IMR-90 (cell line): ENCODE measurements at regions not wholly inside any gene's neighbourhood (a gene's known extent, or its start where the extent isn't known, plus 50 kb on each side); places are given as distances from the start of the nearest gene placed in this dataset.

Experiments used
- ATAC-seq: fragments of 200-7000 bp; cut with Tn5 transposase; 2 replicates; pipeline ENCODE4 v1.9.1; 2020; ENCODE audit warnings: low read depth, mild to moderate bottlenecking, moderate library complexity
- BruUV-seq: library from RNA; stranded (reverse); fragments of 400-500 nt; replicated peaks from 2 replicates; lab custom pipeline; 2021; lab: Mats Ljungman, UMichigan
- CTCF ChIA-PET: fragments of 300-600 bp; formaldehyde crosslinking; extraction: SDS; loops from one replicate; lab custom pipeline; 2021; ENCODE audit warnings: antibody characterized with exemption; lab: Yijun Ruan, JAX
- POLR2A ChIA-PET: fragments of 300-600 bp; sonication (Branson Sonifier 250); formaldehyde crosslinking; loops from one replicate; lab custom pipeline; 2022; ENCODE audit warnings: antibody characterized with exemption; ENCODE audit not compliant: unreplicated experiment; lab: Charles Lee
- DNase-seq: peaks from one replicate; pipeline ENCODE4 v3.0.0; 2013
- H2AFZ ChIP-seq: replicated peaks from 2 replicates; pipeline ENCODE3; 2013; ENCODE audit warnings: low read length, mild to moderate bottlenecking; ENCODE audit not compliant: poor library complexity
- H2AK5ac ChIP-seq: 2 replicates; pipeline ENCODE4 v1.6.1; 2013; ENCODE audit warnings: low read depth, low read length, inconsistent platforms
- H2AK9ac ChIP-seq: replicated peaks from 2 replicates; pipeline ENCODE3; 2013; ENCODE audit warnings: mild to moderate bottlenecking, low read depth, low read length, moderate library complexity; ENCODE audit not compliant: poor library complexity
- H2BK120ac ChIP-seq: 2 replicates; pipeline ENCODE4 v1.6.1; 2013; ENCODE audit warnings: low read depth, low read length, inconsistent platforms
- H2BK15ac ChIP-seq: 3 replicates; pipeline ENCODE4 v1.6.1; 2013; ENCODE audit warnings: low read depth, low read length, inconsistent platforms
- H2BK20ac ChIP-seq: 2 replicates; pipeline ENCODE4 v1.6.1; 2013; ENCODE audit warnings: low read depth, mild to moderate bottlenecking, inconsistent platforms, low read length, moderate library complexity
- H2BK5ac ChIP-seq: 2 replicates; pipeline ENCODE4 v1.6.1; 2013; ENCODE audit warnings: mild to moderate bottlenecking, low read depth, low read length, inconsistent platforms; ENCODE audit not compliant: poor library complexity, severe bottlenecking
- H3K14ac ChIP-seq: replicated peaks from 2 replicates; pipeline ENCODE4 v1.6.1; 2013; ENCODE audit warnings: low read depth, low read length, inconsistent platforms
- H3K18ac ChIP-seq: 2 replicates; pipeline ENCODE4 v1.6.1; 2013; ENCODE audit warnings: low read depth, low read length, control low read depth
- H3K23ac ChIP-seq: 2 replicates; pipeline ENCODE4 v1.6.1; 2013; ENCODE audit warnings: low read depth, low read length, inconsistent platforms
- H3K27ac ChIP-seq: 2 replicates; pipeline ENCODE4 v1.5.1; 2013; ENCODE audit warnings: mild to moderate bottlenecking, control low read depth, low read length; ENCODE audit not compliant: insufficient read depth
- H3K27me3 ChIP-seq: 2 replicates; pipeline ENCODE4 v1.6.1; 2013; ENCODE audit warnings: low read length; ENCODE audit not compliant: control insufficient read depth, insufficient read depth
- H3K36me3 ChIP-seq: 2 replicates; pipeline ENCODE4 v1.6.1; 2013; ENCODE audit warnings: low read length, mixed read lengths; ENCODE audit not compliant: control insufficient read depth, insufficient read depth
- H3K4ac ChIP-seq: 2 replicates; pipeline ENCODE4 v1.6.1; 2013; ENCODE audit warnings: low read depth, low read length, inconsistent platforms
- H3K4me1 ChIP-seq: 2 replicates; pipeline ENCODE4 v1.6.1; 2013; ENCODE audit warnings: low read length, mixed read lengths; ENCODE audit not compliant: control insufficient read depth, insufficient read depth
- H3K4me2 ChIP-seq: 2 replicates; pipeline ENCODE4 v1.6.1; 2013; ENCODE audit warnings: low read depth, mild to moderate bottlenecking, control low read depth, low read length, moderate library complexity
- H3K4me3 ChIP-seq: 2 replicates; pipeline ENCODE4 v1.5.1; 2013; ENCODE audit warnings: low read depth, mild to moderate bottlenecking, control low read depth, low read length, moderate library complexity; ENCODE audit not compliant: insufficient read depth
- H3K56ac ChIP-seq: 2 replicates; pipeline ENCODE4 v1.6.1; 2013; ENCODE audit warnings: low read length, inconsistent platforms; ENCODE audit not compliant: insufficient read depth; ENCODE audit errors: extremely low read depth
- H3K79me1 ChIP-seq, 2 experiments: 2 replicates each; pipeline ENCODE4 v1.6.1; 2013; ENCODE audit warnings: low read length in 2 of 2, inconsistent platforms in 1 of 2, low read depth in 1 of 2
- H3K9ac ChIP-seq: 2 replicates; pipeline ENCODE4 v1.6.1; 2013; ENCODE audit warnings: low read depth, low read length, control low read depth
- H3K9me1 ChIP-seq: 2 replicates; pipeline ENCODE4 v1.6.1; 2013; ENCODE audit warnings: low read length, inconsistent platforms; ENCODE audit not compliant: insufficient read depth
- H3K9me3 ChIP-seq: 2 replicates; pipeline ENCODE4 v1.6.1; 2013; ENCODE audit warnings: low read length; ENCODE audit not compliant: control insufficient read depth, insufficient read depth
- H4K20me1 ChIP-seq: 2 replicates; pipeline ENCODE4 v1.6.1; 2013; ENCODE audit warnings: low read length, inconsistent platforms; ENCODE audit not compliant: insufficient read depth
- H4K5ac ChIP-seq: 2 replicates; pipeline ENCODE4 v1.6.1; 2013; ENCODE audit warnings: mild to moderate bottlenecking, low read depth, low read length, control low read depth
- H4K8ac ChIP-seq, 2 experiments: 2 replicates each; pipeline ENCODE4 v1.6.1; 2013; ENCODE audit warnings: low read depth in 2 of 2, low read length in 2 of 2, control low read depth in 1 of 2, inconsistent platforms in 1 of 2
- H4K91ac ChIP-seq: 2 replicates; pipeline ENCODE4 v1.6.1; 2013; ENCODE audit warnings: low read depth, low read length, inconsistent platforms; ENCODE audit not compliant: insufficient read depth
- BHLHE40 ChIP-seq: fragments of 150-350 bp; IDR thresholded peaks from 2 replicates; pipeline ENCODE4 v1.6.1; 2016; ENCODE audit warnings: mild to moderate bottlenecking, low read depth, low read length
- CEBPB ChIP-seq: IDR thresholded peaks from 2 replicates; pipeline ENCODE4 v1.6.1; 2012; ENCODE audit warnings: low read depth, low read length, improper control_type of control experiment
- CHD1 ChIP-seq: IDR thresholded peaks from 2 replicates; pipeline ENCODE4 v1.6.1; 2012; ENCODE audit warnings: low read depth, low read length, improper control_type of control experiment
- CTCF ChIP-seq: conservative IDR thresholded peaks from 2 replicates; pipeline ENCODE4 v1.5.1; 2012; ENCODE audit warnings: mild to moderate bottlenecking, low read depth, low read length, improper control_type of control experiment
- FOS ChIP-seq: fragments of 150-350 bp; IDR thresholded peaks from 2 replicates; pipeline ENCODE4 v1.6.1; 2016; ENCODE audit warnings: low read depth, low read length
- MXI1 ChIP-seq: IDR thresholded peaks from 2 replicates; pipeline ENCODE4 v1.6.1; 2012; ENCODE audit warnings: low read depth, mild to moderate bottlenecking, low read length, moderate library complexity, borderline replicate concordance
- NFE2L2 ChIP-seq: fragments of 150-350 bp; IDR thresholded peaks from 2 replicates; pipeline ENCODE4 v1.6.1; 2016; ENCODE audit warnings: low read depth, mild to moderate bottlenecking, low read length
- POLR2A ChIP-seq: IDR thresholded peaks from 2 replicates; pipeline ENCODE4 v1.6.1; 2012; ENCODE audit warnings: mild to moderate bottlenecking, low read depth, low read length
- RAD21 ChIP-seq: IDR thresholded peaks from 2 replicates; pipeline ENCODE4 v1.6.1; 2012; ENCODE audit warnings: low read length, improper control_type of control experiment
- RCOR1 ChIP-seq: IDR thresholded peaks from 2 replicates; pipeline ENCODE4 v1.6.1; 2012; ENCODE audit warnings: mild to moderate bottlenecking, low read length, improper control_type of control experiment; ENCODE audit not compliant: insufficient replicate concordance
- RFX5 ChIP-seq: IDR thresholded peaks from 2 replicates; pipeline ENCODE4 v1.8.0; 2012; ENCODE audit warnings: low read depth, mild to moderate bottlenecking, low read length, moderate library complexity
- SMC3 ChIP-seq: fragments of 150-350 bp; IDR thresholded peaks from 2 replicates; pipeline ENCODE4 v1.6.1; 2016; ENCODE audit warnings: low read depth, mild to moderate bottlenecking, antibody characterized with exemption, low read length, moderate library complexity
- USF2 ChIP-seq: fragments of 150-350 bp; IDR thresholded peaks from 2 replicates; pipeline ENCODE4 v1.6.1; 2017; ENCODE audit warnings: mild to moderate bottlenecking, antibody characterized with exemption, low read length, low read depth
- WGBS, 2 experiments: methylation state at CpG; one replicate each; pipeline versions ENCODE4 v1.1.5 to v1.1.7; 2013; ENCODE audit warnings: missing lambda C conversion rate in 2 of 2; ENCODE audit not compliant: insufficient read length in 1 of 2; ENCODE audit errors: extremely low coverage in 2 of 2; 5-methylcytosine and 5-hydroxymethylcytosine counted together
- dilution Hi-C: fragments of 300-500 bp; cut with HindIII; formaldehyde crosslinking; loops from one replicate; pipeline ENCODE4 v1.14.3; 2018; ENCODE audit warnings: low sequenced_read_pairs; ENCODE audit not compliant: unreplicated experiment
- in situ Hi-C: fragments of 300-500 bp; cut with MboI; formaldehyde crosslinking; loops from 3 replicates; pipeline ENCODE4 v1.14.3; 2019; ENCODE audit warnings: low sequenced_read_pairs, inconsistent platforms, mixed read lengths
- intact Hi-C: fragments of 100-400 bp; cut with micrococcal nuclease; formaldehyde crosslinking; loops from 2 replicates; pipeline ENCODE4 v1.10.0; 2022
- TF ChIP-seq, protein P1 (sequence below): fragments of 150-350 bp; IDR thresholded peaks from 2 replicates; pipeline ENCODE4 v1.6.1; 2016; ENCODE audit warnings: low read depth, mild to moderate bottlenecking, low read length, moderate library complexity, borderline replicate concordance

DNA sequence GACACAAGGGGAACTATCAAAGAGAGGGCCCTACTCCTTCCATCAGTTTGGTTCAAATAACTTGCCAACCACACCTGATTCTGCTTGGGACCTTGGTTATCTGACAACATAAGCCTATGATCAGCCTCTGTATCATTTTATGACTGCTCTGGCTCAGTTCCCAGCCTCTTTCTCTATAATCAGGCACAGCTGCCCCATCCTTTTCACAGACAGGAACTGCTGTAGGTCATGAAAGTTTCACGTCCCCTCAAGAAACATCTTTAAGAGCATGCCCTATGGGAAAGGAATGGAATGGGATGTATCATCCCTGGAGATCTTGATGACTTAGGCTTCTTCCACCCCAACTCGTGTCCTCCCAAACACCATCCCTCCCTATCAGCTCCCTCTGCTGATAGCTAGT lies 243.4 kb downstream of the AR start:
- ATAC-seq (no peak), DNase-seq (no peak)
- Histone ChIP-seq H3K79me1 (no peaks in the 10 kb centered on the region), H3K4me2 (no peak overlapping the region), H2AK9ac (no peak overlapping the region), H3K9me3 (no peaks in the 10 kb centered on the region), H4K5ac (no peak overlapping the region), H3K4me3 (no peak overlapping the region), H3K4me1 (no peaks in the 10 kb centered on the region), H2BK5ac (no peak overlapping the region), H2AFZ (no peak overlapping the region), H4K8ac (no peak overlapping the region), H4K91ac (no peak overlapping the region), H3K4ac (no peak overlapping the region), H3K9ac (no peak overlapping the region), H2BK20ac (no peak overlapping the region), H3K9me1 (no peaks in the 10 kb centered on the region), H3K56ac (no peak overlapping the region), H3K18ac (no peak overlapping the region), H3K36me3 (no peaks in the 10 kb centered on the region), H4K20me1 (no peaks in the 10 kb centered on the region), H3K27ac (no peak overlapping the region), H3K23ac (no peak overlapping the region), H3K14ac (no peak overlapping the region), H3K27me3 (no peaks in the 10 kb centered on the region; the same call in 1 of the 2 replicates), H2AK5ac (no peak overlapping the region), H2BK15ac (no peak overlapping the region), H2BK120ac (no peak overlapping the region)
- in situ Hi-C loops, result no loop called here
- CTCF ChIA-PET, result no interaction called here
- POLR2A ChIA-PET, result no interaction called here
- dilution Hi-C loops, result no loop called here
- TF ChIP-seq CEBPB, result no peak
- TF ChIP-seq POLR2A, result no peak
- TF ChIP-seq MXI1, result no peak
- TF ChIP-seq RCOR1, result no peak
- TF ChIP-seq RFX5, result no peak
- no peak for TF ChIP-seq SMC3
- TF ChIP-seq, protein P1, sequence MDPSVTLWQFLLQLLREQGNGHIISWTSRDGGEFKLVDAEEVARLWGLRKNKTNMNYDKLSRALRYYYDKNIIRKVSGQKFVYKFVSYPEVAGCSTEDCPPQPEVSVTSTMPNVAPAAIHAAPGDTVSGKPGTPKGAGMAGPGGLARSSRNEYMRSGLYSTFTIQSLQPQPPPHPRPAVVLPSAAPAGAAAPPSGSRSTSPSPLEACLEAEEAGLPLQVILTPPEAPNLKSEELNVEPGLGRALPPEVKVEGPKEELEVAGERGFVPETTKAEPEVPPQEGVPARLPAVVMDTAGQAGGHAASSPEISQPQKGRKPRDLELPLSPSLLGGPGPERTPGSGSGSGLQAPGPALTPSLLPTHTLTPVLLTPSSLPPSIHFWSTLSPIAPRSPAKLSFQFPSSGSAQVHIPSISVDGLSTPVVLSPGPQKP, result no peak
- no peak for TF ChIP-seq NFE2L2
- no peak for TF ChIP-seq RAD21
- no peak for TF ChIP-seq CHD1
- no peak for TF ChIP-seq BHLHE40
- TF ChIP-seq USF2, result no peak
- no peak for TF ChIP-seq FOS
- TF ChIP-seq CTCF, result no peak
- intact Hi-C loops, result no loop called here
- WGBS, 2 experiments, result no CpG with 5 or more reads among the region's 2 CpGs
- BruUV-seq, result no TSS peak
